ENCODE measurements at regions not wholly inside any gene's neighbourhood (a gene's known extent, or its start where the extent isn't known, plus 50 kb on each side); places are given as distances from the start of the nearest gene placed in this dataset.

GRCh38 chr4:140208921-140209320 is 54.9 kb upstream of the MAML3 start:
- Histone ChIP-seq H3K9ac (ENCODE audit: low read length) (no peak overlapping the region), H3K27ac (ENCODE audit: low read depth, low read length) (no peak overlapping the region), H3K9me3 (ENCODE audit: control insufficient read depth in 1 of 2, insufficient read depth in 1 of 2, low read depth in 1 of 2, low read length in 2 of 2) (no peaks in the 10 kb centered on the region), H3K4me2 (ENCODE audit: low read length) (no peak overlapping the region), H2AFZ (ENCODE audit: low read depth, low read length, poor library complexity, severe bottlenecking) (no peak overlapping the region), H3K4me1 (ENCODE audit: control insufficient read depth in 1 of 2, insufficient read depth in 2 of 2, low read length in 2 of 2) (peaks cover 0 to 8% of the 10 kb centered on the region in 2 experiments; a peak in 2 of 4 replicates), H4K20me1 (ENCODE audit: insufficient read depth) (no peaks in the 10 kb centered on the region), H3K36me3 (ENCODE audit: control insufficient read depth in 1 of 2, insufficient read depth in 2 of 2, low read length in 2 of 2) (no peaks in the 10 kb centered on the region), H3K9me2 (ENCODE audit: insufficient read depth) (no peaks in the 10 kb centered on the region), H3K4me3 (replicated peaks in 1 of 2; ENCODE audit: low read depth in 1 of 2, low read length in 2 of 2) (no peak overlapping the region), H3K79me2 (ENCODE audit: insufficient read depth, low read length) (no peaks in the 10 kb centered on the region), H3K27me3 (ENCODE audit: insufficient read depth, low read length) (no peaks in the 10 kb centered on the region)
- ATAC-seq, result no peak
- no peak for DNase-seq (ENCODE audit: low read depth, low spot score)
- RAD21 ChIA-PET (ENCODE audit: low non-redundant PET in 1 of 2, low total read pairs in 2 of 2, uncharacterized antibody in 2 of 2, unreplicated experiment in 2 of 2), result no interaction called here
- BruUV-seq (replicated peaks), result no TSS peak
- POLR2A ChIA-PET, result no interaction called here
- CTCF ChIA-PET, result no interaction called here
- TF ChIP-seq TCF7L2 (IDR thresholded peaks at IDR 0.05; ENCODE audit: borderline replicate concordance, extremely low read depth, insufficient read depth, insufficient read length) (no peak), REST (IDR thresholded peaks at IDR 0.05; ENCODE audit: low read depth) (no peak)
- intact Hi-C loops (cut with micrococcal nuclease), result no loop called here

Measured in HCT116 (cell line).